RPMI8226 (cell line): ENCODE measurements at regions not wholly inside any gene's neighbourhood (a gene's known extent, or its start where the extent isn't known, plus 50 kb on each side); places are given as distances from the start of the nearest gene placed in this dataset.

Source experiments
- DNase-seq: peaks from one replicate; pipeline ENCODE4 v3.0.0-alpha.2; 2015

- DNase-seq = no peak
These were observed 430.0 kb downstream of the TYW1 start for GRCh38 chr7:67426654-67427053.

DNA sequence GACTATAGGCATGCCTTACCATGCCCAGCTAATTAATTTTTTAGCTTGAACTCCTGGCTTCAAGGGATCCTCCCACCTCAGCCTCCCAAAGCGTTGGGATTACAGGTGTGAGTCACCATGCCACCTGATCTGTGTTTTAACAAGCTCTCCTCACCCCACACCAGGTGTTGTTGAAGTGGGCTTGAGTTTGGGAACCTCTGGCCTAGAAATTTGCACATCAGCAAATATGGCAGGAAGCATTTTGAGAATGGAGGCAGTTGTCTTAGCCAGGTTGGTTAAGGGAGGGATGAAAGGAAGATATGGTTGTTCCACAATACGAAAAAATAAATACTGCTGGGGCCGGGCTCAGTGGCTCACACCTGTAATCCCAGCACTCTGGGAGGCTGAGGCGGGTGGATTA lies 433.1 kb downstream of the TYW1 start:
- peak; percentile 63 for DNase-seq

DNA sequence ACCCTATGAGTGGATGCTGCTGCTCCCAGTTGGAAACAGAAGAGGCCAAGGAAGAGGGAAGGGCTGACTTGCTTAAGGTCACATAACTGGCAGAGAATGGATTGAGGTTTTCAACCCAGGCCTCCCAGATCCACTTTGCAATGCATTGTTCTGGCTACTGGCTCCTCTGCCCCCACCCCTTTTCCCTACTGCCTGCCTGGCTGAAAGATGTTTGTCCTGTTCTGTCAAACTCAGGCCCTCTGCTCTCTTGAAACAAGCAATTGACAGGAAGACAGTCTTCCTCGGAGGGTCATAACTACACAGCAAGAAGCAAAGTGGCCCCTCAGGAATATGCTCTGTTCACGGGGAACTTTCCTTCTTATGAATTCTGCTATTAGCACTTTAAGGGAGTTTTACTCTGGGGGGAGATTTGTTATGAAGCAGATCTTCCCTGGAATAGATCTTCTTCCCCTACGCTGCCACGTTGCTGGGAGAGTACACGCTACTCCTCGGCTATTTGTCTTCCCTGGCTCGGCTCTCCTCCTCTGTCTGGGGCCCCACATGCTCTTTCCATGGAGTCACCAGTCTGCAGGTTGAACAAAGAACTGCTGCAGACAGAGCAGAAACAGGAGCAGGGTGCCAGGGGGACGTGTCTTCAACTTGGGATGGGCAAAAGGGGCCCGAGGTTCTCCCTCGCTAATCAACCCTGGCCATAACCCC lies 436.1 kb downstream of the TYW1 start:
- DNase-seq = no peak

DNA sequence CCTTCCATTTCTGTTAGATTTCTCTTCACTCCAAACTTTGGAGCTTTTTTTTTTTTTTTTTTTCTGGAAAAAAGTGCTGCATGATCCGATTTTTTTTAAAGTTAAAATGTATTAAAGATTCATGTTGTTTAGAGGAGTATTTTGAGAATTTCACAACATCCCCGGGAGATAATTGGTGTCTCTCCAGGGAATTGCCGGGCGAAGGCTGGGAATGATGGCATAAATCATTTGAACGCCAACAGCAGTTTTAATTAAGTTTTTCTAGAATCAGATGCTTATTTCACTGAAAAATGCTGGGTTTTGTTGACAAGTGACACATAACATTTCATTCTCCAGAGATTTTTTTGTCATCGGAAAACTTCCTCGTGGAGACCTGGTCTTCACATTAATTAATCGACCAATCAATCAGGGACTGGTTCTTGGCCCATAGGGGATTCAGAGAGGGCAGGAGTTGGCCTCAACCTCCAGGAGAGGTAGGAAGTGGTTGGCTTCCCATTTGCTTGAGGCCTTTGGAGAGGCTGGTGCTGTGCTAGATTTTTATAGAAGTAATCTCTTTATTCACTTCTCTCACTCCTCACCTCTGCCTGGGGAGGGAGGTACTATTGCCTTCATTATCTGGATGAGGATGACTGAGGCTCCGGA lies 439.4 kb downstream of the TYW1 start:
- DNase-seq = no peak

DNA sequence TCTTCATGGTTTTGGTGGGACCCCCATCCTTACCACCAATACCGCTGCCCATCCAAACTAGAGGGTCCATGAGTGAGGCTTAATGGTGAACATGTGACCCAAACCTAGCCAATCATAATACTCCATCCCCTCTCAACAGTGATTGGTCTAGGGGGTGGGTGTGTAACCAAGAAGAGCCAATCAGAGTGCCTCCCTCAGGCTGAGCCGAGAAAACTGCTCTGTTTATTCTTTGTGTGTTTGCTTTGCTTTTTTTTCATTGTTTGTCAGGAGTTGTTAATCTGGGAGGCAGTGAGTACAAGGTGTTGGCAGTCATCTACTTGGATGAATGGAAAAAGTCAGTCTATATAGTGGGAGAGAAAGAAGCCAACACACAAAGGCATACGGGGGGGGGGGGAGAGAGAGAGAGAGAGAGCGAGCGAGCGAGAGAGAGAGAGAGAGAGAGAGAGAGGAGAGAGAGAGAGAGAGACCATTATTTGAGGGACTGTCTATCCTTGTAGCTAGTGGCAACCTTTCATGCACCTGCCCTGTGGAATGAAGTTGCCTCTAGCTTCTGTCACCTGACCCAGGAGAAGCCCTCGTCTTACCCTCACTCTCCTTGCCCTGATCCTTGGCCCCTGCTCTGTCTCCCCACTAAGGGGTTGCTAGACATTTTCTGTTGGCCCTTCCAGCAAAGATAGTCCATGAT lies 441.7 kb downstream of the TYW1 start:
- DNase-seq = no peak

- no peak for DNase-seq
These were observed 442.4 kb downstream of the TYW1 start for GRCh38 chr7:67438913-67439505.

- no peak for DNase-seq
These were observed 443.7 kb downstream of the TYW1 start for GRCh38 chr7:67440321-67440720.

DNA sequence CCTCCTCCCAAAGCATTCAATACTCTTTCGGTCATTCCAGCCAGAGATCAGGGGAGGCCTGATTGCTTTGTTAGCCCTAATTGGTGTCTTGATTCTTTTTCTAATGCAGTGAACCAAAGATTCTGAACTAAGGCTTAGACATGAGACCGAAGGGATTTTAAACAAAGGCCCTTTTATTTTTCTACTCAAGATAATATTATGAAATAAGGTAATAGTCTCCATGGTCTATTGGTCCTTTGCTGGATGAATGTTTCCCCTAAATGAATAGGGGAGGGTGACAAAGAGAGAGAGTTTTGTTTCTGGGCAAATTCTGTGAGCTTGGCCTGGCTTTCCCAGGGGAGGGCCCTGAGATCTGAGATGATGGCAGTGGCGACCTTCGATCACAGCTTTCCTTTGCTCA lies 449.1 kb downstream of the TYW1 start:
- DNase-seq = no peak

- DNase-seq = no peak
These were observed 450.7 kb downstream of the TYW1 start for GRCh38 chr7:67447297-67447696.

- no peak for DNase-seq
These were observed 451.6 kb downstream of the TYW1 start for GRCh38 chr7:67448271-67448670.

- DNase-seq = no peak
These were observed 453.5 kb downstream of the TYW1 start for GRCh38 chr7:67450171-67450570.

- DNase-seq = no peak
These were observed 454.7 kb downstream of the TYW1 start for GRCh38 chr7:67451306-67451705.

- DNase-seq = no peak
These were observed 455.9 kb downstream of the TYW1 start for GRCh38 chr7:67452516-67453026.

GRCh38 chr7:67453580-67454380 lies 457.1 kb downstream of the TYW1 start:
- peak; percentile 62 for DNase-seq

DNA sequence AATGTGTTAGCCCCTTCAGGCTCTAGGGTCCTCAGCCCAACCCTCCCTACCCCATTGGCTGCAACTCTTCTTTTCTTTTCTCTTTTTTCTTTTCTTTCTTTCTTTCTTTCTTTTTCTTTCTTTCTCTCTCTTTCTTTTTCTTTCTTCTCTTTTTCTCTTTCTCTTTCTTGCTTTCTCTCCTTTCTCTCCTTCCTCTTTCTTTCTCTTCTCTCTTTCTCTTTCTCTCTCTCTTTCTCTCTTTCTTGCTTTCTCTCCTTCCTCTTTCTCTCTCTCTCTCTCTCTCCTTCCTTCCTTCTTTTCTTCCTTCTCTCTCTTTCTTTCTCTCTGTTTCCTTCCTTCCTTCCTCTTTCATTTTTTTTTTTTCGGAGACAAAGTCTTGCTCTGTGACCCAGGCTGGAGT lies 458.9 kb downstream of the TYW1 start:
- DNase-seq = no peak

DNA sequence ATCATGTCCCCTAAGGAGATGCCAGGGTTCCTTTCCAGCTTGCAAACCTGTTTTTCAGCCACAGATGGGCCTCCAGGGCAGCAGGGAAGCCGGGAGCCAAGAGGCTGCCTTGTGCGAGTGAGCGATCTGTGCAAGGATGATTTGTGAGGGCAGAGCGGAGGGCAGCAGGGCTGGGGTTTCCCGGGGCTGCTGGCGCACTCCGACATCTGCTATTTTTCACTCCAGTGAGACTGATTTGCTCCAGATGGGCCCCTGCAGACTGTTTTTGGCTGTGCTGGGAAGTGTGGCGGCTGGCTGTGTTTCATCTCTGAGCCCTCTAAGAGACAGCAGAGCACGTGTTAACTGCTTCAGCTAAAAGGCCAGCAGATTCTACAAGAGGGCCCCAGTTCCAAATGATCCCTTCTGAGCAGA lies 466.2 kb downstream of the TYW1 start:
- DNase-seq = peak; percentile 54

- no peak for DNase-seq
These were observed 466.7 kb downstream of the TYW1 start for GRCh38 chr7:67463316-67463715.

DNA sequence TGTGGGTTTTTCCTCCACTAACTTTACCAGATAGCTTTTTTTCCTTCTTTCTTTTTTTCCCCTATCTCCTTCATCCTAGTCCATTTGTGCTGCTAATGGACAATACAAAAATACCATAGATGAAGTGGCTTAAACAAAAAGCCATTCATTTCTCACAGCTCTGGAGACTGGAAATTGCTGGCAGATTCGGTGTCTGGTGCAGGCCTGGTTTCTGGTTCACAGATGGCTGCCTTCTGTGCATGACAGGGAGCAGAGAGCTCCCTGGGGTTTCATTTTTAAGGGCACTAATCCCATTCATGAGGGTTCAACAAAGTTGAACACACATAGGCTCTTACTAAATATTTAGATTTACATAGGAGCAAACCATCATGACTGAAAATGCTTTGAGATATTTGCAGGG lies 467.4 kb downstream of the TYW1 start:
- DNase-seq = no peak

GRCh38 chr7:67466109-67466508 lies 469.5 kb downstream of the TYW1 start:
- DNase-seq = no peak

DNA sequence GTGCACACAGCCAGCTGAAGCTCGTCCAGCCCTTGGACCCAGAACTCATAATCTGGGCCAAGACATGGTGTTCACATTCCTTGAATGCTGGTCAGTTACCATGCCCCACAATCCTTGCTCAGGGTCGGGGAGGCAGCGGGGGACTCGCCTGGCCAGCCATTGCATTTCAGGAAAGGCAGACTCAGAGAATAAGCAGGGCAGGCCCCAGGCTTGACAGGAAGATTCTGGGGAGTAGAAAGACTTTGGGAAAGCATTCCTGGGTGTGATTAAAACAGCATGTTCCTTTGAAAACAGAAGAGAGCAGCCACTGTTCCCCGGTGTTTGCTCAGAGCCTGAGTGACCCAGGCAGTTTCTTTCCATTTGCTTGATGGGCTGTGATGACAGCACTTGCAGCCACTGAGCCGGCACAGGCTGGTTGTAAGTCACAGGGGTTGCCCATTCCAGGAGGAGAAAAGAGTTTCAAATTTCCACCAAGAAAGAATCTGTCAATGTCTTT lies 473.7 kb downstream of the TYW1 start:
- no peak for DNase-seq

DNA sequence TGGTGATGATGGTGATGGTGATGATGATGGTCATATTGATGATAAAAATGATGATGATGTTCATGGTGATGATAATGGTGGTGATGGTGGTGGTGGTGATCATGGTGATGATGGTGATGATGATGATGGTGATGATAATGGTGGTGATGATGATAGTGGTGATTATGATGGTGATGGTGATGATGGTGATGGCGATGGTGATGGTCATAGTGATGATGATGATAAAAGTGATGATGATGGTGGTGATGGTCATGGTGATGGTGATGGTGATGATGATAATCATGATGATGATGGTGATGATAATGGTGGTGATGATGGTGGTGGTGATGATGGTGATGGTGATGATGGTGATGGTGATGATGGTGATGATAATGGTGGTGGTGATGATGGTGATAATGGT lies 478.7 kb downstream of the TYW1 start:
- no peak for DNase-seq

GRCh38 chr7:67478066-67478465 lies 481.4 kb downstream of the TYW1 start:
- DNase-seq = no peak
